SHP77 (cell line): ENCODE measurements at regions not wholly inside any gene's neighbourhood (a gene's known extent, or its start where the extent isn't known, plus 50 kb on each side); places are given as distances from the start of the nearest gene placed in this dataset.

ENCODE experiments used
- DNase-seq, 2 experiments: peaks; one replicate each; lab custom pipeline; 2025; lab: John Stamatoyannopoulos, UW

GRCh38 chr17:5694551-5694950 lies 110.2 kb upstream of the NLRP1 start:
- no peak for DNase-seq

- no peak for DNase-seq
Observed at GRCh38 chr17:5695480-5695879, 111.2 kb upstream of the NLRP1 start.

GRCh38 chr17:5698959-5699358 lies 114.7 kb upstream of the NLRP1 start:
- no peak for DNase-seq

GRCh38 chr17:5699814-5700213 lies 115.5 kb upstream of the NLRP1 start:
- DNase-seq: no peak

- no peak for DNase-seq
Observed at GRCh38 chr17:5700745-5701144, 116.4 kb upstream of the NLRP1 start.

- no peak for DNase-seq
Observed at GRCh38 chr17:5701381-5701780, 117.1 kb upstream of the NLRP1 start.

GRCh38 chr17:5702951-5703510 lies 118.7 kb upstream of the NLRP1 start:
- no peak for DNase-seq

GRCh38 chr17:5703736-5704135 lies 119.4 kb upstream of the NLRP1 start:
- no peak for DNase-seq

- no peak for DNase-seq
Observed at GRCh38 chr17:5705081-5705875, 121.0 kb upstream of the NLRP1 start.

GRCh38 chr17:5705876-5706576 lies 121.7 kb upstream of the NLRP1 start:
- no peak for DNase-seq

GRCh38 chr17:5706577-5707210 lies 122.4 kb upstream of the NLRP1 start:
- DNase-seq: peak; percentile 66 to 69

GRCh38 chr17:5707482-5707881 lies 123.2 kb upstream of the NLRP1 start:
- no peak for DNase-seq

GRCh38 chr17:5708344-5708743 lies 124.0 kb upstream of the NLRP1 start:
- no peak for DNase-seq

GRCh38 chr17:5711344-5711743 lies 127.0 kb upstream of the NLRP1 start:
- DNase-seq: no peak

- no peak for DNase-seq
Observed at GRCh38 chr17:5714993-5715392, 130.7 kb upstream of the NLRP1 start.

- no peak for DNase-seq
Observed at GRCh38 chr17:5715478-5715877, 131.2 kb upstream of the NLRP1 start.

- DNase-seq: no peak
Observed at GRCh38 chr17:5718726-5719125, 134.4 kb upstream of the NLRP1 start.

GRCh38 chr17:5719976-5720375 lies 135.7 kb upstream of the NLRP1 start:
- DNase-seq: no peak

GRCh38 chr17:5730373-5730772 lies 146.1 kb upstream of the NLRP1 start:
- DNase-seq: no peak

- no peak for DNase-seq
Observed at GRCh38 chr17:5740937-5741336, 156.6 kb upstream of the NLRP1 start.

- no peak for DNase-seq
Observed at GRCh38 chr17:5741810-5742209, 157.5 kb upstream of the NLRP1 start.

- DNase-seq: no peak
Observed at GRCh38 chr17:5745111-5745813, 161.0 kb upstream of the NLRP1 start.
